KMS-11 (cell line): ENCODE measurements at regions not wholly inside any gene's neighbourhood (a gene's known extent, or its start where the extent isn't known, plus 50 kb on each side); places are given as distances from the start of the nearest gene placed in this dataset.

ENCODE experiments used
- H2AFZ ChIP-seq: fragments of 200-600 bp; sonication (generic); 2 replicates; pipeline ENCODE4 v1.6.1; 2016; ENCODE audit warnings: antibody characterized with exemption, mixed run types, low read depth
- H3K27ac ChIP-seq: fragments of 200-600 bp; sonication (generic); 2 replicates; pipeline ENCODE4 v1.6.1; 2016; ENCODE audit warnings: mild to moderate bottlenecking, mixed run types
- H3K27me3 ChIP-seq: fragments of 200-600 bp; sonication (generic); 2 replicates; pipeline ENCODE4 v1.6.1; 2017; ENCODE audit warnings: mild to moderate bottlenecking, low read depth, mixed run types, moderate library complexity; ENCODE audit not compliant: insufficient read depth
- H3K36me3 ChIP-seq: fragments of 200-600 bp; sonication (generic); 2 replicates; pipeline ENCODE4 v1.6.1; 2017; ENCODE audit warnings: mild to moderate bottlenecking, mixed run types; ENCODE audit not compliant: insufficient read depth
- H3K4me1 ChIP-seq: fragments of 200-600 bp; sonication (generic); 2 replicates; pipeline ENCODE4 v1.6.1; 2016; ENCODE audit warnings: mild to moderate bottlenecking, low read depth, mixed run types; ENCODE audit not compliant: poor library complexity, severe bottlenecking
- H3K4me2 ChIP-seq: fragments of 200-600 bp; sonication (generic); 2 replicates; pipeline ENCODE4 v1.7.0; 2016; ENCODE audit warnings: mild to moderate bottlenecking, mixed run types
- H3K4me3 ChIP-seq: fragments of 200-600 bp; sonication (generic); IDR thresholded peaks from 2 replicates; pipeline ENCODE4 v1.6.1; 2017; ENCODE audit warnings: low read depth, low read length, mixed read lengths; ENCODE audit not compliant: insufficient read depth
- H3K79me2 ChIP-seq: fragments of 200-600 bp; sonication (generic); 2 replicates; pipeline ENCODE4 v1.6.1; 2016; ENCODE audit warnings: low read depth, mixed run types; ENCODE audit not compliant: insufficient read depth
- H3K9ac ChIP-seq: fragments of 200-600 bp; sonication (generic); 2 replicates; pipeline ENCODE4 v1.6.1; 2016; ENCODE audit warnings: mild to moderate bottlenecking, mixed run types
- H4K20me1 ChIP-seq: fragments of 200-600 bp; sonication (generic); 2 replicates; pipeline ENCODE4 v1.6.1; 2016; ENCODE audit warnings: mild to moderate bottlenecking, mixed run types; ENCODE audit not compliant: insufficient read depth
- CTCF ChIP-seq: fragments of 200-600 bp; sonication (generic); conservative IDR thresholded peaks from 2 replicates; pipeline ENCODE4 v1.6.1; 2017; ENCODE audit warnings: low read depth, mild to moderate bottlenecking, antibody characterized with exemption, low read length, moderate library complexity, mixed read lengths

DNA sequence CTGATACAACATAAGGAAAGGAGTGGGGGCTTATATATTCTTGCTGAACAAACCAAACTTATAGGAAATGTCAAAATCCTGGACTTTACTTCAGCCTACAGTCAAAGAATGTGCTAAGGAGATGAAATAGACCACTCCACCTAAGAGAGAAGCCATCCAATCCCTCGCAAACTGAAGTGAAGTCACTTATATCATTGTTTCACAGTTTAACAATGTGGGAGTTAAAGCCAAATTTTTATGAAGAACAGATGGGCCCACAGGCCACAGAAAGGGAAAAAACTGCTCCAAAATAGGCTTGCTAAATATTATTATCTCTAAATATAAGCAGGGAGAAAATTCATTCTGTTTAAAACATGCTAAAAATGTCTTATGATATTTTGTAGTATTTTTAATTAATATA is 233.3 kb downstream of the GAS1 start:
- Histone ChIP-seq H3K27ac (no peak overlapping the region), H3K36me3 (no peaks in the 10 kb centered on the region), H3K27me3 (no peaks in the 10 kb centered on the region), H4K20me1 (no peaks in the 10 kb centered on the region), H3K9ac (no peak overlapping the region), H3K4me1 (no peaks in the 10 kb centered on the region), H3K4me3 (no peak overlapping the region), H3K4me2 (no peak overlapping the region), H3K79me2 (no peaks in the 10 kb centered on the region), H2AFZ (no peak overlapping the region)
- no peak for TF ChIP-seq CTCF

DNA sequence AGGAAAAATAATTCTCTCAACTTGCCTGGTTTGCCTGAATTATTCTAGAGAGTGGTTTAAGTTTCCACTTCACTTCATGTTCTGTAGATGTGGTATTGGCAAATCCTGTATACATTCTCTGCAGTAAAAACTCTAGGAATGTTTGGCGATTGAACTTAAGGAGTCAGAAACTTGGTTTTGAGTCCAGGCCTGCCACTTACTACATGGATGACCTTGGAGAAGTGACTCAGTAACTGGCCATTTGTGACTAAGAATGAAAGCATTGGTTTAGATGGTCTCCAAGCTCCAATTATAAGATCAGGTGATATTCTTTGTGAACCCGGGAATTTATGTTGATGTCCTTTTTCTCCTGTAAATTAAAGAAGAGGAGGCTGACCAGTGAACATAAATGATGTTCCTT is 233.8 kb downstream of the GAS1 start:
- no peaks in the 10 kb centered on the region for H4K20me1 ChIP-seq
- H3K9ac ChIP-seq: no peak overlapping the region
- no peak for TF ChIP-seq CTCF

DNA sequence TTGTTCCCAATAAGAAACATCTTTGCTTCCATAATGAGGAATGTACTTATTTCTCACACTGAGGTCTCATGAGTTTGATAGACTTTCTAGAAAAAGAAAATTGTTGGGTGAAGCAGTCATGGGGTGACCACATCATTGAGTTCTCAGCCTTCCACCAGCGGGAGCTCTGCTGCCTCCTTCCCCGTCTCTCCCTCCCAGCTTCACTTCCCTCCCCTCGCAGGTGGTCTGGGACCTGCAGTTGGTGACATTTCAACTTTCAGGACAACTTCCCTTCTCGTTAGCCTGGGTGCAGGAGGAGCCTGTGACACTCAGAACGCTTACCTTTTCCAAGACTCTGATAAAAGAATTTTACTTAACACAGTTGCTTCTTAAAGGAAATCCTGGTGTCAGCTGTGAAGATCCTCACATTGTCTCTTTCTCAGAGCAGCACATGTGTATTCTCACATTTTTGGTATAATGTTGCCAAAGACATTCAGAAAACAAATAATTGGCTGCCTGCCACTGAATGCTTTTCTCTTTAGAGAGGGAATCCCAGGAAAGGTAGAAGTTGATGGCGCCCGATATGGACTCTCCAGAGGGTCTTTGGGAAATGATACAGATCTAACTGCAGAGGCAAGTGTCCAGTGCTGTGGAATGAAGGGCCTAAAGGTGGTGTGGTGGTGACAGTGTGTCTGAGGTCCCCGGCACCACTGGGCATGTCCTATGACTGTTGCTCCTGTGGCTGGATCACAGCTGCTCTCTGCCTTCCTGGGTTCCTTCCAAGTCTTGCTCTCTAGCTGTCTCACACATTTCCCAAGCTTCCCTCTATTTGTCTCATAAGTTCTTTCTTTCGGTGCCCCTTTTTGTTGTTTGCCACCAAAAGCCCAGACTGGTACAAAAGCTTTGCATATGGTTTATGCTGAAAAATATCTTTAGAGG is 238.1 kb downstream of the GAS1 start:
- no peaks in the 10 kb centered on the region for H3K27me3 ChIP-seq
- H3K36me3 ChIP-seq: no peaks in the 10 kb centered on the region
- H3K27ac ChIP-seq: no peak overlapping the region
- H3K4me2 ChIP-seq: no peak overlapping the region
- no peak overlapping the region for H2AFZ ChIP-seq
- TF ChIP-seq CTCF: no peak
- no peaks in the 10 kb centered on the region for H3K79me2 ChIP-seq
- H4K20me1 ChIP-seq: no peaks in the 10 kb centered on the region
- H3K9ac ChIP-seq: no peak overlapping the region
- no peak overlapping the region for H3K4me3 ChIP-seq
- no peaks in the 10 kb centered on the region for H3K4me1 ChIP-seq

More for the DNA sequence above, 233.8 kb downstream of the GAS1 start:
- no peaks in the 10 kb centered on the region for H3K79me2 ChIP-seq
- H3K4me2 ChIP-seq: no peak overlapping the region
- H3K27ac ChIP-seq: no peak overlapping the region
- no peaks in the 10 kb centered on the region for H3K36me3 ChIP-seq
- no peak overlapping the region for H2AFZ ChIP-seq
- no peaks in the 10 kb centered on the region for H3K4me1 ChIP-seq
- H3K4me3 ChIP-seq: no peak overlapping the region
- no peaks in the 10 kb centered on the region for H3K27me3 ChIP-seq

DNA sequence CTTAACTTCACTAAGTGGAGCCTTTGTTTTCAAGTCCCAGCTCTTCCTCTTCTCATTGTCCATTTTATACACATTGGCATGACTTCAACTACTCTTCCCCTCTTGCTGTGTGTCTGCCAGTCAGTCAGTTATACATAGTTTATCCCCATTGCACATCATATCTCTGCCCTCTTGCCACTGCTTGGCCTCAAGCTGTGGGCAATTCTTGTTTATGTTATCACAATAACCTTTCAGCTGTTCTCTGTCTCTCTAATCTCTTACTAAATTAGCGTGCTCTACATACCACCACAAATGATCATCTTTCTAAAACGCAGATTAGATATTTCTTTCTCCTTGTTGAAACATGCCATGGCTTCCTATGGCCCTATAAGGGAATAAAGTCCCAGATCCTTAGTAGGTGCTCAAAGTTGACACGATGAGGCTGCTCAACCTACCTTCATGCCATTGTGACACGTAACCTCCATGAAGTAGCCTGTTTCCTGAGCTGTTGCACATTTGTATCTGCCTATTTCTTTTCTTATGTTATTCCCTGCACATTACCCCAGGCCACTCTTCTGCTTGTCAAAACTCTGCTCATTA is 239.3 kb downstream of the GAS1 start:
- Histone ChIP-seq H3K4me1 (no peaks in the 10 kb centered on the region), H3K79me2 (no peaks in the 10 kb centered on the region), H2AFZ (no peak overlapping the region), H3K4me3 (no peak overlapping the region), H3K27me3 (no peaks in the 10 kb centered on the region), H4K20me1 (no peaks in the 10 kb centered on the region), H3K27ac (no peak overlapping the region), H3K36me3 (no peaks in the 10 kb centered on the region), H3K4me2 (no peak overlapping the region), H3K9ac (no peak overlapping the region)
- TF ChIP-seq CTCF: no peak
